Fibroblast of skin of left quadriceps (primary cell): ENCODE measurements at regions not wholly inside any gene's neighbourhood (a gene's known extent, or its start where the extent isn't known, plus 50 kb on each side); places are given as distances from the start of the nearest gene placed in this dataset.

ENCODE experiments used
- DNase-seq, 2 experiments: peaks; one replicate each; pipeline ENCODE4 v3.0.0-alpha.2; 2013; ENCODE audit warnings: low read depth in 2 of 2

GRCh38 chr1:167145965-167146364 is 52.1 kb downstream of the STYXL2 start:
- no peak for DNase-seq

- DNase-seq, result no peak
These were observed 53.1 kb downstream of the STYXL2 start for GRCh38 chr1:167146903-167147539.

DNA sequence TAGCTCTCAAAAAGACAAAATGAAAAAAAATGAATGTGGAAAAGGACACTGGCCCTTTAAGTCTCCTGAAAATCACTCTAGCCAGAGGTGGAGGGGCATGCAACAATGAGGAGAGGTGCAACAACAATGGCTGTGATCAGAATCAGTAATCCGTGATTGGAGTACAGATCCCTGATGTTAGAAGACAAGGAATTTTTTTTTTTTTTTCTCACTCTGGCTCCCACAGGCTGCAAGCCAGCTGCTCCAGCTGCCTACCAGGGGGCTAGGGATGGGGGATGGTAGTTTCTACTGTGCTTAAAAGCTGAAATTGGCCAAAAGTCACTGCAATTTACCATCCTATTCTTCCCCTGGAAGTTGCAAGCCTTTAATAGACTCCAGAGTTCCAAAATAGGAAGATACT is 54.5 kb downstream of the STYXL2 start:
- DNase-seq, result no peak

GRCh38 chr1:167149793-167150491 is 56.1 kb downstream of the STYXL2 start:
- no peak for DNase-seq

DNA sequence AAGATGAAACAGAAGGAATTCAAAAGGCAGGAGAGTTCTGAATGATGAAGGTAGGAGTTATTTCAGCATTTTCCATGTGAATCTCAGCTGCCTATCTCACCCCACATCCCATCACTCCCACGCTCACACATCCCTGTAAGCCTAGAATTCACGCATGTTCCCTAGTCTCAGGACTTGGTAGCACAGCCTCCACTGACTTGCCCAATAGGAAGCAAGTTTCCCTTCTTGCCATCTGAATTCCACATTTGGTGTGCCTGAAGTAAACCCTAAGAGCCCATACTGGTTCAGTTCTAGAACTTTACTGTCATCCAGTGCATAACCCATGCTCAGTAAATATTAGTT is 56.6 kb downstream of the STYXL2 start:
- no peak for DNase-seq

GRCh38 chr1:167152192-167152876 is 58.5 kb downstream of the STYXL2 start:
- no peak for DNase-seq

DNA sequence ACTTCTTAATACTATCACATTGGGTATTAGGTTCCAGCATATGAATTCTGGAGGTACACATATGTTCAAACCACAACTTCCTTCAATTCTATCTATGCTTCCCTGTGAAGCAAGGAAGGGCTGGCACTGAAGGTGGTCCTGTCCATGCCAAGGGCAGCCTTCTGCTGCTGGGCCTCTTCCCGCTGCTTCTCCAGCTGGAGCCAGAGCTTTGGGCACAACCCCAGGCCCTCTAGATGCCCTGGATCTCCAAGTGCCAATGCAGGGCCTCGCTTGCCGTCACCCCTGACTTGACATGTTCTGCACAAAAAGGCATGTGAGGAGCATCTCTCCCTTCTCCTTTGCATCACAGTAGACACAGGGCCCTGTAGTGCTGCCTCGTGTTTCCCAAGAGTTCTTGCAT is 62.6 kb downstream of the STYXL2 start:
- no peak for DNase-seq

- DNase-seq, result no peak
These were observed 63.2 kb downstream of the STYXL2 start for GRCh38 chr1:167157114-167157513.

DNA sequence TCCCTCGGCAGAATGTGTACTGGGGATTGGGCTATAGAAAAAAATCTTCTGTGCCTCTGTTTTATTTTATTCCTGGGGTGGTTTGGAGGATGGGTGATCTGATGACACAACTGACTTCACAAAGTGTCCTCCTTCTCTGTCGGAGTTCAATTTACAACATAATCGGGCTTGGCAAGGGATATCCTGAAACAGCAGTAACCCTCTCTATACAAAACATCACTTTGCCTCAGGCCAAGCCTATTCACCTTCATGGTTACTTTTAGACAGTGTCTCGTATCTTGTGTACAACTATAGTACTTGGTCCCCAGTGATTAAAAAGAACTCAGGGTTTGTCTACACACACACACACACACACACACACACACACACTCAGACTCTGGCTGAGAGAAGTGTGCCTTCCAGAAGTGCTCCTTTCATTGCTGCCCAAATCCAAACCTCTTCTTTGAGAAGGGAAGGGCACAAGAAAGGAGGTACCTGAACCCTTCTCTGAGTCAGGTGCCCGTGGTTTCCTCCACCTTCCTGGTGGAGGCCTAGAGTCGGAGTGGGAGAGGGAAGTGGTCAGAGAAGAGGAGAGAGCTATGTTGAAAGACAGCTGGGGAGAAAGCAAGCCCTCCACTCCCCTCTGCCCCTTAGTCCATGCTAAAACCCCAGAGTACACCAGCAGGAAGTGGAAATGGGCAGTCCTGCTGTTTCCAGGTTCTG is 62.4 kb upstream of the POU2F1 start:
- no peak for DNase-seq

DNA sequence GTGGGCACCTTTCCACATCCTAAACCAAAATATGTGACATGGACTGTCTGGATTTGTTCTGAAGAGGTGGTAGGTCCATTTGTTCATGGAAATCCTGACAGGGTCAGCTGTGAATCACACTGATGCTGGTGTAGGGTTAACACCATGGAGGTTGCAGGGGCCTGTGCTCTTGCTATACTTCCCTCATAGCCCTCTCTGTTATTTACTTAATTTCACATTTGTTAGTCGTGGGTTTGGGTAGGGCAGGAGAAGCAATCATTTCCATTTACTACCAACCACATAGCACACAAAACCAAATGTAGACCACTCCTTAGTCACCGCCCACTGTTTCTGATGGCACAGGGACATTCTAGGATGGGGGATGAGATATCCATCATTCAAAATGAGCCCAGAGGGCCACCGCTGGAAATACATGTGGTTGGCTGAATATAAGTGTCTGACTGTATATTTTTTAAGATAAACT is 61.8 kb upstream of the POU2F1 start:
- no peak for DNase-seq

- no peak for DNase-seq
These were observed 60.9 kb upstream of the POU2F1 start for GRCh38 chr1:167159782-167160181.

DNA sequence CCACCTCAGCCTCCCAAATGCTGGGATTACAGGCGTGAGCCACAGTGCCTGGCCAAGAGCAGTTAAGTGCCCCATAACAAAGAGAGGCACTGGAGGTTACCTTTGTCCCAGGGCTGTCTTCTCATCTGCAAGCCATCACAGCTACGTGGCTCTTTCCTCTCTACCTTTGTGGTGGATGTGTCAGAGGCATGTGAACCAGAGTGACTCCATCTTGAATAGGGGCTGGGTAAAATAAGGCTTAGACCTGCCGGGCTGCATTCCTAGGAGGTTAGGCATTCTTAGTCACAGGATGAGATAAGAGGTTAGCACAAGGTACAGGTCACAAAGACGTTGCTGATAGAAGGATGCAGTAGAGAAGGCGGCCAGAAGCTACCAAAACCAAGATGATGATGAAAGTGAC is 59.4 kb upstream of the POU2F1 start:
- no peak for DNase-seq

DNA sequence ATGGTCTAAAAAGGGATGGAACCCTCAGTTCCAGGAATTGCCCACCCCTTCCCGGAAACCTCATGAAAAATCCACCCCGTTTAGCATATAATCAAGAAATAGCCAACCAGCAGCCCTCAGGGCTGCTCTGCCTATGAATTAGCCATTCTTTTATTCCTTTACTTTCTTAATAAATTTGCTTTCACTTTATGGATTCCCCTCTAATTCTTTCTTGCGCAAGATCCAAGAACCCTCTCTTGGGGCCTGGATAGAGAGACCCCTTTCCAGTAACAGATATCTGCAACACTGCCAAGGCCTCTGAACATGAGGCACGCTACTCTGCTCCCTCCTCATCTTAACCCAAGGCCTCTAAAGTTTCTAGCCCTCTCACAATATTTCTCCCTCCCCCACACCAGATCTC is 58.9 kb upstream of the POU2F1 start:
- DNase-seq, result no peak

DNA sequence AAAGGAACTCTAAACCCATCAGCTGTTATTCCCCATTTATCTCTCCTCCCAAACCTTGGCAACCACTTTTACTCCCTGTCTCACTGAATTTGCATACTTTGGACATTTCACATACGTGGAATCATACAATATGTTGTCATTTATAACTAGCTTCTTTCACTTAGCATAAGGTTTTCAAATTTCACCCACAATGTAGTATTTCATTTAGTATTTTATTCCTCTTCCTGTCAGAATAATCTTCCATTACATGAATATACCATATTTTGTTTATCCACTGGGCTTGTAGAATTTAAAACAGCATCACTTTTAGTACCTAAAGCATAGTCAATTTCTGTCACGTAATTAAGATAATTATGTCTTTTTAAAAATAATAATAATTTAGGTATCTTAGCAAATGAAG is 55.5 kb upstream of the POU2F1 start:
- DNase-seq, result no peak

DNA sequence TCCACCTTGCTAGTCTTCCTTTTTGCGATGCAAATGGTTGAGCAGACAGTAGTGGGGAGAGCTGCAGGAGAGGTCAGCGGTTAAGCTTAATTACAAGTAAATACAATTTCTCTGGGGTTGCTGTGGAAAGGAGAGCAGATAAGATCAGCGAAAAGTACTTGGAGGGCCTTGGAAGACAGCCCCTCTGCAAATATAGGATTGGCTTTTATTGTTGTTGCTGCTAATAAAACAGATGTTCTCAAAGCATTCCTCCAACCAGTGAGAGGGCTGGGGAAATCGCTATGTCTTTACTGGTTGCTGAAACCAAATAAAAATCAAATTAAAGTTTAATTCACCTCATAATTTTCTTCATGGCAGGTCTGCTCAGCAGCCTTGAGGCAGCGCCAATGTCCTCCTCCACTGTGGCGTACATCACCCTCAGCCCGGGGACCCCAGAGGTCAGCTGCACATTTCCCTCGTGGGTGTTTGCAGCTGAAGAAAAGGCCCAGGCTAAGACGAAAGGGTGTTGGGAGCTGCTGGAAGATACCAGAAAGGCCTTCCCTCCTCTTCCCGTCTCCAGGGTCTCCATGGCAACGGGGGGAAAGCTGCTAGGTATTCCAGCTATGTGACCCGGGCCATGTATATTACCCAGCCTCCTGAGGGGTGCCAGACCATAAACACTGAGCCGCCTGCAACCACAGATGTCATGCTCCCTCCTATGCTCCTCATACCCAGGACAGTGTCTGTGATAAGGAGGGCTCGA is 54.6 kb upstream of the POU2F1 start:
- DNase-seq, result peak; percentile 1 to 8

GRCh38 chr1:167166690-167167075 is 54.0 kb upstream of the POU2F1 start:
- DNase-seq, result no peak

DNA sequence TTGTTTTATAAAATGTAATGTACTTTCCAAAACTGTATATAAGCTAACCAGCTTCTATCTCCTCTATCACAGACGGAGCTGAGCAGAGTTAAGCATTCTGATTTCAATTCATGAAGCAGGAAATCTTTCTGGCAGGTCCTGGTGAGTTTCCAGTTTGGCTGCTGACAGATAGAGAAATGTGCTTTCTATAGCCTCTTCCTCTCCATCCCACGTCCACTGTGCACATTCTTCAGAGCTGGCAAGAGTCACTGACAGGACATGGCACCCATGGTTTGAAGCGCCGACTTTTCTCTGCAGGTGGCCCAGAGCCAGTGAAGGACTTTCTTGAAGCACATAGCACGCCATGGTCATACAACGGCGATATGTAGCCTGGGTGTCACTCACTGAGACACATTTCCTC is 52.3 kb upstream of the POU2F1 start:
- no peak for DNase-seq

GRCh38 chr1:167169642-167170041 is 51.0 kb upstream of the POU2F1 start:
- no peak for DNase-seq
